22Rv1 (cell line): ENCODE measurements at regions not wholly inside any gene's neighbourhood (a gene's known extent, or its start where the extent isn't known, plus 50 kb on each side); places are given as distances from the start of the nearest gene placed in this dataset.

Source experiments
- H3K27ac ChIP-seq: fragments of 450-650 bp; 2 replicates; pipeline ENCODE4 v1.5.1; 2017
- ZFX ChIP-seq: fragments of 450-650 bp; IDR thresholded peaks from 2 replicates; pipeline ENCODE4 v1.6.1; 2017; ENCODE audit warnings: antibody characterized with exemption, borderline replicate concordance
- TF ChIP-seq, protein P1 (sequence below): fragments of 450-650 bp; IDR thresholded peaks from 2 replicates; pipeline ENCODE4 v1.5.1; 2017; ENCODE audit warnings: mild to moderate bottlenecking

DNA sequence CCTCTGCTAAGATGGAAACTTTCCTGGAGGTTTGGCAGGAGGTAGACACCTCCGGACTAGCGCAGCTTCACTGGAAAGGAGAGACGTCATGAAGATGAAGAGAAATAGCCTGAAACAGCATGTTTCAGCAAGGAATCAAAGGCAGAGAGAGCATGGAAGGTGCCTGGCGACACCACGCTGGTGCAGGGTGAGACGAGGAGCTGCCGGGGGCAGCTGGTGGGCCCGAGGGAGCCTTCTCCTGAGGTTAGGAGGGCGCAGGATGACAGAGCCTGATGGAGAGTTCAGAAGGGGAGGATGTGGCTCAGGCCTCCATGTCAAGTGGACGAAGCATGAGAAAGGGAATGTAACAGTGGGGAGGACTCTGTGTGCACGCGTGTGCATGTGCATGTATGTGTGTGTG is 113.6 kb downstream of the TPRA1 start:
- TF ChIP-seq, protein P1, sequence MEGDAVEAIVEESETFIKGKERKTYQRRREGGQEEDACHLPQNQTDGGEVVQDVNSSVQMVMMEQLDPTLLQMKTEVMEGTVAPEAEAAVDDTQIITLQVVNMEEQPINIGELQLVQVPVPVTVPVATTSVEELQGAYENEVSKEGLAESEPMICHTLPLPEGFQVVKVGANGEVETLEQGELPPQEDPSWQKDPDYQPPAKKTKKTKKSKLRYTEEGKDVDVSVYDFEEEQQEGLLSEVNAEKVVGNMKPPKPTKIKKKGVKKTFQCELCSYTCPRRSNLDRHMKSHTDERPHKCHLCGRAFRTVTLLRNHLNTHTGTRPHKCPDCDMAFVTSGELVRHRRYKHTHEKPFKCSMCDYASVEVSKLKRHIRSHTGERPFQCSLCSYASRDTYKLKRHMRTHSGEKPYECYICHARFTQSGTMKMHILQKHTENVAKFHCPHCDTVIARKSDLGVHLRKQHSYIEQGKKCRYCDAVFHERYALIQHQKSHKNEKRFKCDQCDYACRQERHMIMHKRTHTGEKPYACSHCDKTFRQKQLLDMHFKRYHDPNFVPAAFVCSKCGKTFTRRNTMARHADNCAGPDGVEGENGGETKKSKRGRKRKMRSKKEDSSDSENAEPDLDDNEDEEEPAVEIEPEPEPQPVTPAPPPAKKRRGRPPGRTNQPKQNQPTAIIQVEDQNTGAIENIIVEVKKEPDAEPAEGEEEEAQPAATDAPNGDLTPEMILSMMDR = no peak

DNA sequence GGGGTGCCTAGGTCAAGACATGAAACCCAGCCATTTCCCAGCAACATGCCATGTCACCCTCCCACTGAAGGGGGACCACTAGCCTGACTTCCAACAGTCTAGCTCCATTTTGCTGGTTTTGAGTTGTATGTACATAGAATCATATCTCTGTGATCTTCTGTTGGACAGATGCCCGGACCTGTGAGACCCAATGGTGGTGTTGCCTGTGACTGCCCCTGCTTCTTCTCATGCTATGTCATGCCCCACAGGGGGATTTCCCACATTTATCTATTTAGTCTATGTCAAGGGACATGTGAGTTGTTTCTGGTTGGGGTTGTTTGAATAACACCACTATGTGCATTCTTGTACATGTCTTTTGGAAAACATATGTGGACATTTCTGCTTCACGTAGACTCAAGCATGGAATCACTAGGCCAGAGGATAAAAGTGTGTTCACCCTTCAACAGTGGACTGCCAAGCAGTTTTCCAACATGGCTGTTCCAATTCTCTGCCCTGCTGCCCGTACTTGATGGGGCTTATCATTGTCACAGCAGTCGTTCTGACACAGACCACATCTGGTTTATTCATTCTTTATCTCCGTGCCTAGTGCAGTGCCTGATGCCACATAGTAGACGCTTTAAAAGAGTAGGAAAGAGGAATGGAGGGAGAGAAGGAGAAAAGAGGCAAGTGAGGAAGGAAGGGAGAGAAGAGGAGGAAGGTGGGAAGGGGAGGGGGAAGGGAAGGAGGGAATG is 114.4 kb downstream of the TPRA1 start:
- no peak for TF ChIP-seq ZFX
- no peak overlapping the region for H3K27ac ChIP-seq

More for the DNA sequence above, 113.6 kb downstream of the TPRA1 start:
- H3K27ac ChIP-seq = no peak overlapping the region

DNA sequence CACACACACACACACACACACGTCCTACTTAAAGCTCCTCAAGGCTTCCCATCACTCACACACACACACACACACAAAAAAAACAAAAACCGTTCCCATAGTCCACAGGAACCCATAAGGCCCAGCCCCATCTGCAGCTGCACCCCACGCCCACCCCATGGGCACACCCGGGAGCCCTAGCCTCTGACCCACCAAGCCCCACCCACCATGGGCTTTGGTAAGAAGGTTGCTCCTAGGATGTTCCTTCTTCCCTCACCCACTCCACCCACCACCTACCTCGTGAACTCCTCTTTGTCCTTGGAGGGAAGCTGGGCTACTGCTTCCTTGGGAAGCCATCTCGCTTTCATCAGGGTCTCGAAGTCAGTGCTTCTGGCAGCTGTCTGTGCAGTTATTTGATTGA is 115.1 kb downstream of the TPRA1 start:
- H3K27ac ChIP-seq = no peak overlapping the region
- no peak for TF ChIP-seq ZFX
- TF ChIP-seq, protein P1 = no peak

DNA sequence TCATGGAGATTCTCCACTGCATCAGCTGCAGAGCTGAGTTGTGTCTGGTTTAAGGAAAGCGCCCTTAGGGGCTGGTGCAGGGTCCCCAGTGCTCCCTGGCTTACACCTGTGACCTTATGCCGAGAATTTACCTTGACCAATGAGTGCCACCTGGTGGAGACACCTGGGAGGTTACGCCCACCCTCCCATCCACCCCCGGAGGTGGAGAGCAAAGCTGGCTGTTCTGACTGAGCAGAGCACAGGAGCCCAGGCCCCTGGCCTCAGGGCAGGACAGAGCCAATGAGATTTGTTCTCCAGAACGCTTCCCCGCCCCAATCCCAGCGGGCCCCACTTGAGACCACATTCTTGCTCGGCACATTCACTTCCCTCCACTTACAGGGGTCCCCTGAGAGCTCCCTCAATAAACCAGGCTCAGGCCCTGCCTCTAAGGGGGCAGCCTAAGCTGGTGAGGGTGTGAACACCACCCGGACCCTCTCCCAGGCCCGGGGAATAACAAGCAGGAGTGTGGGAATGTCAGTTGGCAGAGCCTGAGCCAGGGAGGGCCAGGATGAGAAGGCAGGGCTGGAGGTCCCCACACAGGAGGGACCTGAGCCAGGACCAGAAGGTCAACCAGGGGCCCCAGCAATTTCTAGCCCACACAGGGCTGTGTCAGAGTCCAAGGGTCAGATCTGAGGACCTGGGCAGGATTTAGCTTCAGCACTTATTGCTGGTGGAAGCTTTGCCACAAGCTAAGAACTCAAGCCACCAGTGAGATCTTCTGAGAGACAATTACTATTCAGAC is 117.1 kb downstream of the TPRA1 start:
- TF ChIP-seq ZFX = no peak
- TF ChIP-seq, protein P1 = peak; percentile 58
- no peak overlapping the region for H3K27ac ChIP-seq

DNA sequence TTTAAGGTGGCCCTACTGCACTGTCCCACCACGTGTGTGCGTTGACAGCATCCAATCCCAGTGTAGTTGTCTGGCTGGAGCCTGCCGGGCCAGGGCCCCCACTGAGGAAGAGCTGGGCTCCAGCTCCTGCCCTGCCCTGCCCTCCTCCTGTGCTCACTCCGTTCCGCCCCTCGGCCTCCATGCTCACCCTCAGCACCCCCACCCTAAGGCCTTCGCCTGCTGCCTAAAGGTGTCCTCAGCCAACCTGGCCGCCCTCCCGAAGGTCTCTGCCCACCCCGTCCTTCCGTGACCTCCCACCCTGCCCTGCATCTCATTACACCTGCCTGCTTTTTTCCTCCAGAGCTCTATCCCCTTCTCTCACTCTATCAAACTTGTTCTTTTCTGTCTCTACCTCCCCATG is 118.0 kb downstream of the TPRA1 start:
- H3K27ac ChIP-seq = no peak overlapping the region
- TF ChIP-seq, protein P1 = no peak
- no peak for TF ChIP-seq ZFX

DNA sequence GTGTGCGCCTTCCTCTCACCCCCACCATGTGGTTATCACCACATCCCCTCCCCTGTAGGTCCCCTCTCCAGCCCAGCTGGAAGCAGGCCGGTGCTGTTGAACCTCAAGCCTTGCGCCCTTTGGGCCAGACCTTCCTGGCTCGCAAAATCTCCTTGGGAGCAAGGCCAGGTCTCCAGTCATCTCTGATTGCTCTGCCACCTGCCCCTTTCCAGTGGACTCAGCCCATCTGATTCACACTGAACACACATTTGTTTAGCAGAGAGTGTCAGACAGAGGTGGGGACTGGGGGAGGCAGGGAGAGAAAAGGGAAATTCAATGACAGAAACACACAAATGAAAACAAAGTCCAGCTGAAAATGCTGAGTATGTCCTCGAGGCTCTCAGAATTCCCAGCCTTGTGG is 119.4 kb downstream of the TPRA1 start:
- no peak overlapping the region for H3K27ac ChIP-seq

DNA sequence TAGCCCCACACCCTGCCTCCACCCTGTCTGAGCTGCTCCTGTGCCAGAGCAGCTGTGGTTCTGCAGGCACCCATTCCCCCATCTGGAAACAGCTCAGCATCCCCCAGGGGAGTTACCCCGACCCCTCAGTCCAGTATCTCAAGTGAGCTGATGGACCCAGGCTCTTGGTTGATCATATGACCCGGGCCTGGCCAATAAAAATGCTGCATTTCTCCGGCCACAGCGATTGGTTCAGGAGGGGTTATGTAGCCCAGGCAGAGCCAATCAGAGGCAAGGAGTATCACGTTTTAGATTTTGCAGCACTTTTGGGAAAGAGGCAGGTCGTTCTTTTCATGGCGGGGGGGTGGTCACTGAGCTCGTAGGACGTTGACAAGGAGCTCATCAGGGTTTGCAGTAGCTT is 120.8 kb downstream of the TPRA1 start:
- no peak for TF ChIP-seq ZFX
- TF ChIP-seq, protein P1 = no peak
- H3K27ac ChIP-seq = no peak overlapping the region

More for the DNA sequence above, 119.4 kb downstream of the TPRA1 start:
- TF ChIP-seq, protein P1 = no peak
- no peak for TF ChIP-seq ZFX
